HG03025 (cell line): ENCODE measurements at regions not wholly inside any gene's neighbourhood (a gene's known extent, or its start where the extent isn't known, plus 50 kb on each side); places are given as distances from the start of the nearest gene placed in this dataset.
A peak's percentile ranks its signal among the peaks of the same experiment; 100 is the strongest.

ENCODE experiments used
- ATAC-seq: cut with Tn5 transposase; IDR thresholded peaks from one replicate; pipeline ENCODE4 v1.9.1; 2021; ENCODE audit warnings: mild to moderate bottlenecking, moderate library complexity; ENCODE audit not compliant: unreplicated experiment, low FRiP score

DNA sequence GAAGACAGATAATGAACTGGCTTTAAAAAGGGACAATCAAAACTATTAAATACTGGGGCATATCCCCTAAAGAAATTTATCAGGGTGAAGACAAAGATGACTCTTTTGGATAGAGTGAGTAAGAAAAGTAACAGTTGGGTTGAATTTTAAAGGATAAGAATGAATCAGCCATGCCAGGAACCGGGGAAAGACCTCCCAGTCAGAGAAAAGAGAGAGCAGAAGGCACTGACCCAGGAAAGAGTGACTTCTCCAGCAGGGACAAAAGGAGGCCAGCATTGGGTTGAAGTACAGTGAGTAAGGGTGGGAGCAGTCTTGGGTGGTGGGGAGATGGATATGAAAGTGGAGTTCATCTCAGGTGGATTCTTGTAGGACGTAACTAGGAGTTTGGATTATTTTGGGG, 516.9 kb upstream of the JAG1 start:
- no peak for ATAC-seq

DNA sequence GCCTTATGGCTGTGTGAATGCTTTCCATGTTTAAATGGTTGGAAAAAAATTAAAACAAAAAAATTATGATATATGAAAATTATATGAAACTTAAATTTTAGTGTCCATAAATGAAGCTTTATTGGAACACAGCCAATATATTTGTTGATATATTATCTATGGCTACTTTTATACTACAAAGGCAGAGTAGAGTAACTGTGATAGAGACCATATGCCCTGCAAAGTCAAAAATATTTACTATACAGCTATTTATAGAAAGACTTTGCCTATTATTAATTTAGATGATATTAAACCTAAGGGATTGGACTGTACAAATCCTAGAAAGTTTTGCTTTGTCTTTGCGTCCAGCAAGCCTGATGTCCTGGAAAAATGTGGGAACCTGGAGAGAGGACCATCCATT, 518.3 kb upstream of the JAG1 start:
- no peak for ATAC-seq

DNA sequence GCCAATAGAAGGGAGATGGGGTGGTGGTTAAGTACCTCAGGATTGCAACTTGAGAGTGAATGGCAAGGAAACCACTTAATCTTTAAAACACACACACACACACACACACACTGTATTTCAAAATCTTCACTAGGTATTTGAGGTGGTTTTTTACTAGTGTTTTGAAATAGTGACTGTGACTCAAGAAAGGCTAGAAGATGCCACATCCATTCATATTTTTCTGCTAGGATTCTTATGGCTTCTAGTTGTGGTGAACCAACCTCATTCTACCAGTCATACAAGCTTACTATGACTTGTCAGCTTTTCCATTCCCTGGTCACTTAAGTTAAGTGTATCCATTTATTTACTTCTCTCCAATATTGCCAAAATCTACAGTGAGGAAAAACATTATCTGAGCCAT, 519.4 kb upstream of the JAG1 start:
- ATAC-seq: no peak

DNA sequence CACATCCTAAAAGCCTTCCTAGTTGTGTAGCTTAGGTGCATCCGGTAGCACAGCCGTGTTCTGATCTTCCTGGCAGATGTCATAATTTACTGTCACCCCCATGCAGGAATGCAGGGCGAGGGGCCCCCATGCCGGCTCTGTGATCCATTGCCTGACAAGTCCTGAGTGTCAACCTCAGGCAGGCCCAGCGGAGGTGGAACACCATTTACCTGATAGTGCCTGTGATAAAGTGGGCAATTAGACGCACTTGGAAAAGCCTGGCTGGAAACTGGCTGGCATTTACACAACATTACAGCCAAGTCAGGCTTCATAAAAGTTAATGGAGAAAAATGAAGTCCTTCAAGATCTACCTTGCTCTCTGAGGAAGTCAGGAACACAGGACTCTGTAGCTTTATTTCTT, 521.4 kb upstream of the JAG1 start:
- no peak for ATAC-seq

DNA sequence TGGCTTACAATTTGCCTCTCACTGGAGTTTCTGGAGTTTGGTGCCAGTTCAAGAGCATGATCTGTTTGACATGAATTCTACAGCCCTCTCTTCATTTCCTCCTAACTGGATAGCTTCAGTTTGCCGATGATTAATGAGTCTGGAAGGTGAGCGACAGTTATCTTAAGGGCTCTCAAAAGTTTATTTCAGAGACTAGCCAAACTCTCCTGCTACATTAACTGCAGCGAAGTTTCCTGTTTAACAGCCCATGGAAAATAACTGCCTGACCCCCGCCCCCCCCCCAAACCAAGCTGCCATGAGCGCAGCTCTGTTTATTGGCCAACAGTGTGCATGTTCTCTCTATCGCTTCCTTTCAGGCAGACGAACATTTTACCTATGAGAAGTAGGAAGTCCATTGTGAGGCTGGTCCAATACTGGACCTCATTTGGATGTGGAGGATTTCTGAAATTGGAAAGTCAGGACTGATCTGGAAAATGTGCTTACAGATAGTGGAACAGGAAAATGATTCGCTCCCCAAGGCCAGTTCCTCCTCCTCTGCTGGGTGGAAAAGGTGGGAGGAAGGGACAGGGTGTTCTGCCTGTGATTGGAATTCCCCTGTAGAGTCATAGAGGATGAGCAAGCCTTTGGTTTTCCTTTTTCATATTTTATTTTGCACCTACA, 522.2 kb upstream of the JAG1 start:
- ATAC-seq: no peak

DNA sequence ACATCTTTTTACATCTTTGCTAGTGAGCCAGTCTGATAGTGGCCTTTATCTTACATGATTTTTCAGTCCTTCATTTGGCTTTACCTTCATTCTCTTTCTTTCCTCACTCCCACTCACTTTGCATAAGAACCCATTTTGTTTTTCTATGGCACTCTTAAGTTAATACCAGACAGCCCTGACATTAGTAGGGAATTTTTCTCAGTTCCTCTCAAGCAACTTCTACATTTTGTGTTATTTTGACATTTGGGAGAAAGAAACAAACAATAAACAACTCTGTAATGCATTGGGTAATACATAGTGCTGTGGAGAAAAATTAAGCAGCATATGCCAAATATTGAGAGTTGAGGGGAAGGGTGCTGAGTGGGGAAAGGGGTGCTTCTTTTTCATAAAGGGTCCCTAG, 524.1 kb upstream of the JAG1 start:
- no peak for ATAC-seq

DNA sequence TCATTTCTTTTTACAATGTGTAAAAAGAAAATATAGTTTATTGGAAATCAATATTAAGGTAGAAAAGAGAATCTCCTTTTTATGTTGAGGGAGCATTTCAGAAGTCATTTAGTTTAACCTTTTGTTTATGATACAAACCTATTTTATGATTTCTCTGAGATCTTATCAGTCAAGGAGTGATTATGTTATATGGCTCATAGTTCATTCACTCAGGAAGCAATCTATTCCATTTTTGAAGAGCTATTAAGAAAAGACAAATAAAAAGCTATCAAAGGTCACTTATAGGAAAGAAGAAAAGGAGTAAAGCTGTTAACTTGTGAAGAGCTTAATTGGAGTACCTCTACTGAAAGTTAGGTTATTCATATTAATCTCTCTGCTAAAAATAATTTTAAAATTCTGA, 526.6 kb upstream of the JAG1 start:
- no peak for ATAC-seq

DNA sequence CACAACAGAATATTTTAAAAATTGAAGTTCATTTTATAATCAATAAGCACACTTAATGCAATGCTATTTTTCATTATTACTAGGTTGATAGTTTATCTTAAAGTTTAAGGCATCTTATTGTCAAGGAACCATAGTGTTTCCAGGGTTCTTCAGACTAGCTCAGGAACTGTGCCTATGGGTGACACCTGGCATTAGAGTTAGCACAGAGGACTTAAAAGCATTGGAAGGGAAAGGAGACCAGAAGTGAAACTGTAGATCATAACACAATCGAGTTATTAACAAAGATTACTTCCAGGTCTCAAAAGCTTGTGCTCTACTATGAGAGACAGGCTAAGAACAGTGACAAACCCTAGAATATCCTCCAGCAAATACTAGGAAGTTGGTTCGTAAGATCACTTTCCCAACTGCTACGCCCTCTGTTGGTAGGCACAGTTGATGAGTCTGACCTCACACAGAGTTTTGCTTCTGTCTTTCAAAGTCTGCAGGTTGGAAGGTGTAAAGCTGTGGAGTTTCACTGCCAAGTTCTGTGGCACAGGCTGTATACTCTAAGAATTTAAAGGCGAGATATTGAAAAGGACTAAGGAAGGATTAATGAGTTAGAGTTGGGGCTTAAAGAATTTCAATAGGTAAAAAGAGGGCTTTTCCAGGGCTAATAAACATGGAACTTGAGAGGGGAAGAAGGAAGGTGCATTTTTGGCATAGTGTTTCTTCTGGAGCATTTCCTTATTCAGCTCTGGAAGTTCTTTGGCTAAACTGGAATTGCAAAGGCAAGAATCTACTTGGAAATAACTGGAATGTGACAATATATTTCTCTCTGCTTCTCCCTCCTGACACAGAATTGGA, 531.3 kb upstream of the JAG1 start:
- peak; percentile 71 for ATAC-seq

DNA sequence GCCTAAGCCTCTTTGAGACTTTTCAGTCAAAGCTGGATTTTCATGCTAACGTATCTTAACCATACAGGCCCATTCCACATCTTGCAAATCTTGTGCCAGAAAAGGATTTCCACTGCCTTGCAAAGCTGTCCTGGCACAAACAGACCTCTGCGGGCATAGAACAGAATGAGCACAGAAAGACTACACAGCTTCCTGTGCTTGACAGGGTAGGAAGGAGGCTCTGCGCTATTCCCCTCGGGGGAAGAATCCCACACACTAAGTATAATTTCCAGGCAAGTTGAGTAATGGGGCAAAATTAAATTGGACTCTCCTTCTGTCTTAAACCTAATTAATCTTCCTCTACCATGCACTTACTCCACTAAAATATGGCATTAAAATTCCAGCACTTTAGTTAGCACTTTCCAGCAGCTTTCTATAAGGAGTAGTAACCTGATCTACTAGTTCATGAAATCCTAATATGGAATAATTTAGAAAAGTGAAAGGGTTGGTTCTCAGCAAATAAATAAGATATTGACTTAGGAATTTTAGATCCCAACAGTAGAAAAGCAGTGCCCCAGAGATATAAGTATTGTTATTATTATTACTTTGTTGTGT, 532.1 kb upstream of the JAG1 start:
- no peak for ATAC-seq

DNA sequence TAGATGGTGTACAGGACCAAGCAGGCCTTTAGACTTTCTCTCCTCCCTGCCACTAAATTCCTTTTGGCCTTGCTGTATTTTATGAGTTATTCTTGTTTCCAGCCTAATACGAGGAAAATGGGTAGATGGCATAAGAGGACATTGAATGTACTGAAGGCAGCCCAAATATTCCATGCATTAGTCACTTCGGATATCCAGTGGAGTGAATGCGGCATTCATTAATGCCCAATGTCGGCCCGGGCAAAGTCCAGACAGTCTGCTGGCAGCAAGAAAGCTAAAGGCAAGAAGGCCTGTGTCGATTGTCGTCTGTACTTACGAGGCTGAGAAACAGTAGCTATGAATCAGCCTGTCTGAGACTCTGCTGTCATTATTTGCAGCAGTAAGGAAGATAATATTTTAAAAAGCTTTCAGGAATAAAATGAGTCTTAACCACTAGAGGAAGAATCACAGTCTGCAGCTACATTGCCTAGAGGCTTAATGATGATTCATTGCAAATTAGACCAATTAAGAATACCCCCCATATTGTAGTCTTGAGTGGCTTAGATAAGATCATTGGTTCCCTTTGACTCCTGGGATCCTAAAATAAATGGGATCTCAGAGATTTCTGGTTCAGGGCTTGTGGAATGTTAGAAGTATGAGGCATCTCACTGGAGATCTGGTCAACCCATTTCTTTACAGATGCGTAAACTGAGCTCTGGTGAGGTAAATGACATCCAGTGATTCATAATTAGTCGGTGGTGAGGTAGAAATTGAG, 534.1 kb upstream of the JAG1 start:
- no peak for ATAC-seq

DNA sequence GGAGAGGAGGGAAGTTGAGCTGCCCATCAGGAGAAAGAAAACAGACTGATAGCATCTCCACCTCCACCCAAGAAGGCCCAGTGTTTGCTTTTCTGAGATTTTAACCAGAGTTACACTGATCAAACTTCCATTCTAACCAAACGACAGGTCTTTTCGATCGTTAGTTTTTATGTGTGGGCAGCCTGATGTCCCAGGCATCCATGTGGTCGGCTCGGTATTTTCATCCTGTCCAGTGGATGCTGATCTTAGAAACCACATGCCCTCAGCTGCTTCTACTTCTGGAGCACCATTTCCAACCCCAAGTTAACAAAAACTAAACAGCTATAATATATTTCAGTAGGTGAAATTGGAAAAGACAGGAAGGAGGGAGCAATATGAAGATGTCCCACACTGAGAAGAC, 536.8 kb upstream of the JAG1 start:
- ATAC-seq: no peak

DNA sequence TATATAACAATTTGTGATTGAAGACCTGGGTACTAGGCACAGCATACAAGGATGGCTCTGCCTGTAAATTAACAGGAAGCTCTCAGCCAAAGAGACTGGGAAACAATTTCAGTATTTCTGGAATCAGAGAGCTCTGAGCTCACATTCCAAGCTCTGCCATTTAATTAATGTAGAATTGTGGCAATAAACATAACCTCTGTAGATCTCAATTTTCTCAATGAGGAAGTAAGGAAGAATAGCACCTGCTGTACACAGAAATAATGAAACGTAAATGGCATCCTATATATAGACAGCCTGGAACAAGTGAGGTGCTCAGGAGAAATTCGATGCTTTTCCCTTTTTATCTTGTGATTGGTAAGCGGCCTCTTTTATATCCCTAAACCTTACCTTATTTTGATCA, 538.5 kb upstream of the JAG1 start:
- ATAC-seq: no peak

DNA sequence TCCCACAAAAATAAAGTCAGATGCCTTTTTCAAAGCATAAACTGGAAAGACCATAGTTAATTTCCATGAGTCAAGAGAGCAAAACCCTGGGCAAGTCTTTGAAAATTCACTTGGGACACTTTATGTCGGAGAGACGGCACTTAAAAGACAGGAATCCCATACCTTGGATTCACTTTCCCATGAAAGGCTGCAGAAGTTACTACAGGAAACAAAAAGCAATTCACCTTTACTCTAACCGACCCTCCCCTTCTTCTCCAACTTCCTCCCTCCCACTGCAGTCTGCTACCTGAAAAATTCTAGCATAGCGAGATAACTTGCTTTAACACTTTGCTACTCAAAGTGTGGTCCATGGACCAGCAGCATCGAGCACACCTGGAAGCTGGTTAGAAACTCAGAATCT, 539.1 kb upstream of the JAG1 start:
- ATAC-seq: no peak

DNA sequence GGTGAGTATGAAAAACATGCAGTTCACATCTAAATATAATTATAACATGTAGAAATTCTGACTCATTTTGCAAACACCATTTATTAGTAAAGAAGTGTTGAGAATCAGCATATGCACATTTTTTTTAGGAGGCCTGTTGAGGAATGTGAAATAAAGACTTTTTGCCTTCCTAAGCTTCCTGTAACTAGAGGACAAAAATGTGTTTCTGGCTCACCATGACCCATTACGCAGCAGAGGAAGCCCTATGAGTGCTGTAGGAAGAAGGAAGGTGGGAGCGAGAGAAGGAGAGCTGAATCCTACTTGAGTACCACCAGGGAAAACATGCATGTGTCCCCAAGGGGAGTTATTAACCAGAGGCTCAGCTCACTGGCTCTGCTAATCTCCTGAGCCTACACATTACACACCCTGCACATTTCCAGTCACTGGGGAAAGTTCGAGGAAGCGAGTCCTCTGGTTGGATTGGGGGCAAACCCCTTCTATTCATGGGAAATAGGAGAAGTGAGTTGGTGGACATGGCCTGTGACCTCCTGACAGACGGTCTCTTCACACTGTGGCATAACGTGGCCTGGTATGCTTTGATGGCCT, 540.5 kb upstream of the JAG1 start:
- no peak for ATAC-seq

DNA sequence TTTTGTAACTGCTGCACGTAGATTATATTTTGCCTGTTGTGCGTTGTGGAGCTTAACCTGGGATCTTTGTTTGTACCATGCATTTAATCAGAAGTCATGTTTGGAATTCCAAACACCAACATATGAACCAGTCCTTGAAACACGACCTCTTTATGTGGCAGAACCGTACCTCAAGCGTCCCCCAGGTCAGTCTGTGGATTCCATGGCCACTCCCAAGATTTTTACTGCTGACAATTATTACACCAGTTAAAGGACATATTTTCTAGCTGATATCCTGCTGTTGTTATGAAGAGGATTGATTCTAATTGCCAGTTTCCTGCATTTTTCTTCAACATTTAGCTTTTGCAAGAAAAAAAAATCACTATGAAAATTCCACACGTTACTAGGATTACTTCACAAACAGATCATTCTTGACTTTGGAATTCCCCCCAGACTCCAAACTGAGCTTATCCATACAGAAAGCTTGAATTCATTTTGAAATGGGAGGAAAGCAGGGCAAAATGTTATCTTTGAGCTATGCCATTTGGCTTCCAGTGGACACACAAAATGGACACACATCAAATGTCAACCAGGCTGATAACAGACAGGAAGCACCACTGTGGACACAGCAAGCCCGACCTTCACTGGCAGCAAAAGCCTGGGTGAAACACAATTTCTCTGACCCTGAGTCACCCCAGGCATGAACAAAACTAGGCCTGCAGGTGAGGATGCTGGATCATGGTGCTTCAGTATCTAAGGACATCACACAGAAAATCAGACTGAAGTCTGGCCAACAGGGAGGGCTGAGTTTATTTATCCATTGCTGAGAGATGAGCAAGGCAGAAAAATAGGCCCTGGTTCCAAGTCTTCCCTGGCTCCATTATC, 542.9 kb upstream of the JAG1 start:
- ATAC-seq: no peak

DNA sequence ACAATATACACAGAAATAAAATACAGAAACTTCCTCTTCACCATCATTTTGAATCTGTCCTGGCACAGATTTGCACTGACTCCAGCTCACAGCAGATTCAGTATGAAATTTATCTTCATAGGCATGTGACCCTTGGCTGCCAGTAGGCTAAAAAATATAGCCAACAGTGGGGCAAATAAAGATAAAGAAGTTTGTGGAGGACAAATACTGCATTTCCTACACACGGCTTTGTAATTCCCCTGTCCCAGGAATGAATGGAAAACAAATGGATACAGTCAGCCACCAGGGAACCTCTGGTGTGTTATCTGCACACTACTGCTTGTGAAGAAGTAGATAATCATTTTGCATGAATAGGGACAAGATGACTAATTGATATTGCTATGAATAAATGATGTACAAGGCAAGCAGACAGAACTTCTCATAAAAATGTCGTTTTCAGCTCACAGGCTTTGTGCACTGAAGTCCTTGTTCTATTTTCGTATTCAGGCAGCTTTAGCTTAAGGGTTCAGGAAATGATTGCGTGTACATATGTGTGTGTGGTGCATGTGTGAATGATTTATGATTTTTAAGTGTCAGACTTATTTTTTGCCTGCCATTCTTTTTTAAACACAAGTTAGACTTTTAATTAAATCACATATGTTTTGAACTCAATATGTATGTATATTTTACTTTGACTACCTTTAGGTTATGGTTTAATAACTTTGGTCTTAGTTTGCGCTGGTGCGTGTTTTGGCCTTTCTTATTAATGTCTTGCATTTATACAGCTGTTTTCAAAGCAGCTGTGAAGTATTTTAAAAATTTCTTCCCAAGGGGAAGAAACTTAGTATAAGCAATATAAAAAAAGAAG, 543.8 kb upstream of the JAG1 start:
- no peak for ATAC-seq

DNA sequence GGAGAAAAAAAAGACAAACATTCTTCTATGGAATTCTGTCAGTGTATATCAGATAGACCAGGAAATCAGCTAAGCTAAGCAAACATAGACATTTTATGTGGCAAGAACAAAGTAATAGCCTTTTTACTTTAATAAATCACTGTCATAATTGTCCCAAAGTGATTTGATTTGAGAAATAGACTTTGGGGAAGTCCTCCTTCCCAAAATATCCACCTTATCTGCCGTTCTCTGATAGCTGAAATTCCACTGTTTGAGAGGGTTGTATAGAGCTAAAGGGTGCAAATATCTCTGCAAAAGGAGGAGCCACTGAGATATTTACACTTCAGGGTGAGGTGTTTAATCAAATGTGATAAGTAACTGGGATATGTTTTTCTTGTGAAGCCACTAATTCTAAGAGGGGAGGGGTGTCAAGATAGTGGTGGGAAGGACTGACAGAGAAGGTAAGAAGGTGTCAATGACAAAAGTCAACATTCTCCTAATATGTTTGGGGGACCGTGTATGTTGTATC, 544.4 kb upstream of the JAG1 start:
- no peak for ATAC-seq

DNA sequence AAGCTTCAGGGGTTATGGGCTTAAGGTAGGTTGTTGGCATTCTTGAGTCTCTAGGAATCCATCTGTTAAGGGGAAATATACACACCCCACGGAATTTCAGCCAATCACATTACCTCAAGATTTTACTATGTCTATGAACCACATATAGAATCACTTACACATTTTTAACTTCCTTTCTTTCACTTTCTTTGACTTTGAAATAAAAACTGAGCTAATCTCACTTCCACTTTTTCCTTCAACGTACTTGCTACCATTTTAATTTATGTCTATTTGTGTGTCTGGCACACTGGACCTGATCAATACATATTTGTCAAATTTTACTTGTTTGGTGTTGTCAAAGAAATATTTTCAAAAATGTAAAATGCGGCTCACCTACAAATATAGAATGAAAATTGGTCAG, 545.4 kb upstream of the JAG1 start:
- no peak for ATAC-seq

DNA sequence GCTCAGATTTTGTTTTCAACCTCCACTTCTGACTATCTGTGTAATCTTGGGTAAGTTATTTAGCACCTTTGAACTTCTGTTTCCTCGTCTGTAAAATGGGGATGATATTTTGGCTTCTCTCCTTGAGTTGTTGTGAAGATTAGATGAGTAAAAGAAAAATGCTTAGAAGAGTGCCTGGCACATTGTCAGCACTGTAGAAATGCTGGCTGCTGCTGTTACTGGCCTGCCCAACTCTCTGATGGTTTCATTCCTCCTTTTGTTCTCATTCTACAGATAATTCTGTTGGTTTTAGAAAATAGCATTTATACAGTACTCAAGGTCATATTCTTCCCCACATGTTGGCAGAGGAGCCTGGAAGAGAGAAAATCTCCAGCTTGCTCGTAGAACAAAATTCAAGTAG, 547.2 kb upstream of the JAG1 start:
- no peak for ATAC-seq
